ENCODE measurements at regions not wholly inside any gene's neighbourhood (a gene's known extent, or its start where the extent isn't known, plus 50 kb on each side); places are given as distances from the start of the nearest gene placed in this dataset.

GRCh38 chr18:77376043-77376732 lies 126.5 kb downstream of the GALR1 start:
- Histone ChIP-seq H3K4me1 (no peaks in the 10 kb centered on the region), H3K27me3 (peaks cover 0 to 5% (median 0%) of the 10 kb centered on the region in 3 donors), H3K36me3 (no peaks in the 10 kb centered on the region), H3K4me3 (no peak overlapping the region), H3K27ac (no peak overlapping the region), H3K9me3 (no peaks in the 10 kb centered on the region)
- peak in 1 of 2 donors; percentile 33 for DNase-seq
- TF ChIP-seq EP300 (IDR thresholded peaks at IDR 0.05) (no peak), POLR2AphosphoS5 (IDR thresholded peaks at IDR 0.05) (no peak), POLR2A (IDR thresholded peaks at IDR 0.05) (no peak), CTCF (IDR thresholded peaks at IDR 0.05) (no peak)
- intact Hi-C loops (cut with DNase I; ENCODE audit: low total_unique reads), result no loop called here
- 87 to 89% (median 88%) methylated on average over 29 of the region's 29 CpGs for WGBS, 5 donors

GRCh38 chr18:77376733-77377094 lies 127.1 kb downstream of the GALR1 start:
- WGBS, 5 donors, result 73 to 84% (median 76%) methylated on average over 8 of the region's 8 CpGs
- Histone ChIP-seq H3K27ac (no peak overlapping the region), H3K9me3 (no peaks in the 10 kb centered on the region), H3K4me1 (no peaks in the 10 kb centered on the region), H3K27me3 (peaks cover 0 to 10% (median 0%) of the 10 kb centered on the region in 3 donors), H3K36me3 (no peaks in the 10 kb centered on the region), H3K4me3 (no peak overlapping the region)
- no peak for TF ChIP-seq CTCF (IDR thresholded peaks at IDR 0.05)
- TF ChIP-seq POLR2AphosphoS5 (IDR thresholded peaks at IDR 0.05), result no peak
- no peak for TF ChIP-seq POLR2A (IDR thresholded peaks at IDR 0.05)
- no peak for TF ChIP-seq EP300 (IDR thresholded peaks at IDR 0.05)
- DNase-seq, result no peak
- intact Hi-C loops (cut with DNase I; ENCODE audit: low total_unique reads), result no loop called here

GRCh38 chr18:77377813-77378212 lies 128.2 kb downstream of the GALR1 start:
- 89 to 94% (median 92%) methylated on average over 6 of the region's 6 CpGs for WGBS, 5 donors
- no peak for DNase-seq
- no peaks in the 10 kb centered on the region for H3K4me1 ChIP-seq
- no peak overlapping the region for H3K4me3 ChIP-seq
- no peaks in the 10 kb centered on the region for H3K36me3 ChIP-seq
- no peaks in the 10 kb centered on the region for H3K9me3 ChIP-seq
- H3K27me3 ChIP-seq, result peaks cover 0 to 20% (median 0%) of the 10 kb centered on the region in 3 donors
- intact Hi-C loops (cut with DNase I; ENCODE audit: low total_unique reads), result no loop called here
- H3K27ac ChIP-seq, result no peak overlapping the region
- TF ChIP-seq CTCF (IDR thresholded peaks at IDR 0.05) (no peak), POLR2AphosphoS5 (IDR thresholded peaks at IDR 0.05) (no peak), EP300 (IDR thresholded peaks at IDR 0.05) (no peak), POLR2A (IDR thresholded peaks at IDR 0.05) (no peak)

DNA sequence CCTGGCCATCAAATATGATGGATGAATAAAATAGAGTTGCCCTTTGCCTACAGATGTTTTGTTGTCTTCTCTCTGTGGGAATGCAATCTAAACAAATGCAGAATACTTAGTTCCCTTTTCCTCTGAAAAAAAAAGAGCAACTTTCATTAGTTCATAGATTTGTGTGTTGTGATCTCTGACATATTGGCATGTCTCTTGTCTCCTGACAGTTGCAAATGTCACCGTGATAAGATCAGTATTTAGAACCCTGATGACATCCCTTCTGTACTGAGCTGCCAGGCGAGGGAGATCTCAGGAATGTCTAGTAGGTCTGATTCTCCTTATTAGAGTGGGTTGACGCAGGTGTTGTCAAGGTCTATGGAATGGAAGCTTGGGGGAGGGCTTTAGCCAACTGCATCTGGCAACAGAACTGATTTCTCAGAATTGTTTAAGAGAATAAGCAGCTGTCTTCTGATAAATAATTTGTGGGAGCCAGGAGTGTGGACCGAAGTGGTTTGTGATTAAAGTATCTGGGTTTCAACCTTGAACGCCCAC lies 130.4 kb downstream of the GALR1 start:
- DNase-seq, result no peak
- H3K27me3 ChIP-seq, result peaks cover 0 to 26% (median 0%) of the 10 kb centered on the region in 3 donors
- no peaks in the 10 kb centered on the region for H3K9me3 ChIP-seq
- no peak overlapping the region for H3K27ac ChIP-seq
- H3K36me3 ChIP-seq, result no peaks in the 10 kb centered on the region
- intact Hi-C loops (cut with DNase I; ENCODE audit: low total_unique reads), result no loop called here
- TF ChIP-seq CTCF (IDR thresholded peaks at IDR 0.05) (no peak), EP300 (IDR thresholded peaks at IDR 0.05) (no peak), POLR2A (IDR thresholded peaks at IDR 0.05) (no peak), POLR2AphosphoS5 (IDR thresholded peaks at IDR 0.05) (no peak)
- H3K4me3 ChIP-seq, result no peak overlapping the region
- no peaks in the 10 kb centered on the region for H3K4me1 ChIP-seq
- WGBS, 5 donors, result 47 to 63% (median 52%) methylated on average over 5 of the region's 5 CpGs
